CD4-positive, alpha-beta T cell treated with Interleukin-21 for 1 hour (primary cell): ENCODE measurements at regions not wholly inside any gene's neighbourhood (a gene's known extent, or its start where the extent isn't known, plus 50 kb on each side); places are given as distances from the start of the nearest gene placed in this dataset.
"Not testable (repeated sequence)": the region's sequence is repeated elsewhere in the genome, so short reads cannot be mapped to it uniquely, and the experiment has no call there.

Experiments
- DNase-seq: peaks from one replicate; pipeline ENCODE4 v3.0.0-alpha.2; 2020

DNA sequence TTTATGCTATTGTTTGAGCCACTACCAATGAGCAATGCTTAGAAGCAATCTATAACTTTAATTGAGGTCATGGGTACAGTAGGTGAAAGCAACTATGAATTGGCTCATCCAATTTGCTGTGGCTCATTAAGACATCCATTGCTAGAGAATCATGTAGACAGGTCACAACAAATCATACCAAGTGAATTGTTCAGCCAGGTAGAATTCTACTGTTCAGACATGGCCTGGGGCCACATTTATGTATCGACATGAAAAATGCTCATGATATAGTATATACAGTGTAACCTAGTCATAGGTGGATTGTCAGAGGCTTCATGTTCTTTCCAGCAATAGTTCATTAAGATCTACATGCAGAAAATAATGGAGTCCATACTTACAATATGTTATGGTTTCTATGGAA, 633.7 kb upstream of the EYS start:
- DNase-seq: no peak

GRCh38 chr6:66336176-66336575, 629.1 kb upstream of the EYS start:
- no peak for DNase-seq

- no peak for DNase-seq
These were observed 621.2 kb upstream of the EYS start for GRCh38 chr6:66328200-66328599.

DNA sequence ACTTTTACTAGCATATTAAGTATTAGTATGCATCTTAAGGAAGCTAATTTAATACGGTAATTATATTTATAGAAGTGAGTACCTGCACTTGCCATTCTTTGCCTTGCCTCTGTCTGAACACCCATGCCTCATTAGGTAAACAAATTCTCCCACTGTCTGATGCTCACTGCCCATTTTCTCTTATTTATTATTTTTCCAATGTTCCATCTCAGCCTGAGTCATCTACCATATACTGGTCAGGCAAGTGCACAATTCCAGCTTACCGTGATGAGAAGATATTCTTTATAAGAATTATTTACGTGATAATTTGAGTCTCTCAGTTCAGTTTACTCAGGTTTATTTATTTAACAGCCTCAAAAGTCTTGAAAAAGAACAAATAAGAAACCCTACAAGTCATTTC, 619.2 kb upstream of the EYS start:
- DNase-seq: no peak

DNA sequence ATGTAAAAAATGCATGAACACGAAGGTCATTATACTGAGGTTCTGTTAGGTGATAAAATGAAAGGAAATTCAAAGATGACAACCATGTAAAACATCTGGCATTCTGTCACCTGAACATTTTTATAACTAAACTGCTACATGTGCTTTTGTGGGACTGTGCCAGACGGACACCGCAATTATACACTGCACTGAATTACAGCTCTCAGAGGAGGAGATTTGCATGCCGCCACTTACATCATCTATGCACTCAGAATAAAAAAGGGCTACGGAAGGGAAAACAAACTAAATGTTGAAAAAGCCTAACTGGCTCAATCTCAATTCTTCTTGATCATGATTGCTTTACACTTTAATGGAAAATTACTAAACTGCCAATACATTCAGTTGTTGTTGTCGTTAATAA, 614.0 kb upstream of the EYS start:
- no peak for DNase-seq

DNA sequence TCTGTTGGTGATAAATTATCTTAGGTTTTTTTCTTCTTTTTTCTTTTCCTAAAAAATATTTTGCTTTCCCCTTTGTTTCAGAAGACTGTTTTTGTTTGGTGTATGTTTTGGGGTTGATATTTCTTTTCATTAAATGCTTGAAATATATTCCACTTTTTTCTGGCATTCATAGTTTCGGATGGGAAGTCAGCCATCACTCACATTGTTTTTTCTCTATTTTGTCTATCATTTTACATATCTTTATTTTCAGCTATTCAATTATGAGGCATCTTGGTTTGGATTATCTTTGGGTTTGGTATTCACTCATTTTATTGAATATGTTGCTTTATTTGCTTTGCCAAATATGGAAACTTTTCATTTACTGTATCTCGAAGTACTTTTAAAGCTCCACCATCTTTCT, 600.5 kb upstream of the EYS start:
- no peak for DNase-seq

GRCh38 chr6:66291905-66292304, 584.9 kb upstream of the EYS start:
- no peak for DNase-seq

DNA sequence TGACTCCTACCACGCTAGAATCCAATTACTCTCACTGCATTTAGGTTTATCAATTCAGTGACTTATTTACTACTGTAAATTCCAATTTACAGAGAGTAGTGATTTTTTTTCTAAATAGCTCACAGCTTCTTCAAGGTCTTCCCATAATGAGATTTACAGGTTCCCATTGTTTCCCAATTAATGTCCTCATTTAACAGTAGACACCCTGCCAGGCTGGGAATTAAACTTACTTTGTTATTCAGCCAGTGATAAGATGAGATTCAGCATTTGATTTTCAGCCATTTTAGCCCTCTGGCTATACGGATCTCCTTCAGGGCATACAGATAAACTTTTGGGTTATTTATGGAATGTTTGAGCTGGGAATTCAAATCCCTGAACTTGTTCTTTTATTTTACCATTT, 582.9 kb upstream of the EYS start:
- no peak for DNase-seq

DNA sequence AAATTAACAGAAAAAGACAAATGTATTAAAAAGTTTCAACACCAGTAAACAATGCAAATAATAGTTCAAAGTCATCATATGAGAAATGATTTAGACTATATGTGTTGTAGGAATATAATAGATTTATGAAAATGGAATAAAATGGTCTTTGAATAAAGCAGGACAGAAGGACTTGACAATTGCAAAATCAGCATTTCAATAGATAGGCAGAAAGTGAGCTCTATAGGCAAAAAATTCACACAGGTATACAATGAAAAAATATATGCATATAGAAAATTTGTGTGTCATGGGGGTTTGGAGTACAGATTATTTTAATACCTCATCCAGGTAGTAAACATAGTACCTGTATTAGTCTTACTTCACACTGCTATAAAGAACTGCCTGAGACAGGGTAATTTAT, 571.1 kb upstream of the EYS start:
- no peak for DNase-seq

DNA sequence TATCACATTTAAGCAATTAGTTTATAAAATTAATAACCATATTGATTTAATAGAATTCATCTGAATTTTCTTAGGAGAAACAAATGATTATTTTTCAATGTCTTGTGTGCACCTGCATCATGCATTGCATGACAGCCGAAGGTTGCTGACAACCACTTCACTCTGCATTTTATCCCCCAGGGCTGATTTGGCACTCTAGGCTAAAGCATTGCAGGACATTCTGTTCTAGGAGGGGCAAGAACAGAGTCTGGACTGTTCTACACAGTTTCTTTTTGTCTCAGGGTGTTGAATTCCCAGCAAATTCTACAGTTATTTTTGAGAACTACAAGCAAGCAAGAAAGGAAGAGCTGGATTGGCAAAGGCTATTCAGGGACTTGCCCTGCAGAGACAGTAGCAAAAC, 570.4 kb upstream of the EYS start:
- DNase-seq: no peak

DNA sequence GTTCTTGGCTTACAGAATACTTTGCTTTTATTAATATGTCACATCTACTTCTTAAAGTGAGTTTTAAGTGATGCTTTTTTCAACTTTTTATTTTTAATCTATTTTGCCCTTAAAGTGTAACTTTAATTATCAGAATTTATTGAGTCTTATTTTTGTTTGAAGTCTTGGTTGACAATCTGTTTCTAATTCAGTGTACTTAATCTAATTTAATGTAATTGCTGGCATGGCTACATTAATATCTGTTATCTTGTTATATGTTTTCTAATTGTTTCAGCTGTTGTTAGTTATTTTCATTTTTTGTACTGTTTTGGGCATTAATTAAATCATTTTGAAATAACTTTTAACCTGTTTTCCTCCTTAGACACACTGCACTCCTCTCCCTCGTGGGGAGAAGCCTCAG, 558.7 kb upstream of the EYS start:
- DNase-seq: no peak

- no peak for DNase-seq
These were observed 557.4 kb upstream of the EYS start for GRCh38 chr6:66264376-66264775.

DNA sequence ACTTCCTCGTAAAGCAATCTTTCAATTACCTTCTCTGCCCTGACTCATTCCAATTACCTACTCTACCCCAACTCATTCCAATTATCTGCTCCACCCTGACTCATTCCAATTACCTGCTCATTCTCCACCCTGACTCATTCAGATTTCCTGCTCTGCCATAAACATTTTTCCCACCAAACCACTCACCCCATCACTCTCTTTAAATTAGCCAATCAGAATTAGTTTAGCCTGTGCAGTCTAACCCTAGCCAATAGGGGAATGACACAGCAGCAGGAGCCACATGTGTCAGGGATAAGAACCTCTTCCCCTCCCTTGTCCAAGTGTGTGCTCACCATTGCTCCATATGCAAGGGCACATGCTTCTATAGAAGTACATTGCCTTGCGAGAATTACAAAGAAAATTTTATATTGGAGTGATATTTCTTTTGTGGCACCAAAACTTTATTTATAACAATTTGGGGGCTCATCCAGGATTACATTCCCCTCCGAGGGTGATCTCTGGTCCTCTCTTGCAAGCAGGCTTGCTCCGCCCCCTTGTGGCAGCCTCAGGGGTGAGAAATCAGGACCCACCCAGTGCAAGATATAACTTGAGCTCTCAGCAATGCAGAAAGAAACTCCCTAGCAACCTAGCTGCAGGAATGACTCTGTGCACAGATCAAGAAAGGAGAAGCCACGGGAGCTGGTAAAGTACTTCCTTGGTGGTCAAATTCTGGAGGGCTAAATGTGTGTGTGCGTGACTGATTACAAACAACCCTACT, 551.9 kb upstream of the EYS start:
- not testable (repeated sequence) for DNase-seq

GRCh38 chr6:66245231-66245630, 538.2 kb upstream of the EYS start:
- no peak for DNase-seq

DNA sequence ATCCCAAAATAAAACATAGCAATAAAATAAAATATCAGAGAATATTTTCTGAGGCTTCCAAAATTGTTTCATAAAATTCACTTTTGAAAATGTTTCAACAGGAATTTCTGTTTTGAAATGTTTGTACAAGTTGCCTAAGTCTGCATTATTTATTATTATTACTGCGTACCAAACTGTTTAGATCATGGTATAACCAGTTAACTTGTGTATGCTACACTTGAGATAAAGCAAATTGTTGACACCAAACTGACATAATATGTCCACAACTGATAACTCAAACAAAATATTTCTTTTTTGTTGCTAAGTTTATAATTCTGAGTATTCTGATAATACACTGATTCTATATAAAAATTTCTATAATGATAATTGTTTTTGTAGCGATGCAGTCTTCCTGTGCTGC, 531.8 kb upstream of the EYS start:
- no peak for DNase-seq

GRCh38 chr6:66232890-66233289, 525.9 kb upstream of the EYS start:
- DNase-seq: no peak

GRCh38 chr6:66230591-66230990, 523.6 kb upstream of the EYS start:
- no peak for DNase-seq

DNA sequence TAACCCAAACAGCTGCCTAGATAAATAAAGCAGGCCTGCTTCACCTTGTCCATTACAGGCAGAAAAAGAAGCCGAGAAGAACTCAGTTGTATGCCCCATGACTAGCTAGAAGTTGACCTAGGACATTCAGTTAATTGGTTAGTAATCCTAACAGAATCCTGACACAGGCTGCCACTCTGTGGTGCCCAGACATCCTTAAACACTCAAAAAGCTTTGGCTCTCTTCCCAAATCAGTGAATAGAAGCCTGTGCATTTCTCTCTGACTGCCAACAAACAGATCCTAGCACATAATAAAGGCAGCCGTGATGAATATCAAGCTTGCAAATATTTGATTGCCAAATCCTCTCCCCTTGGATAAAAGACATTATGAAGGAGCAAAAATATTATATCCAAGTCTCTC, 519.1 kb upstream of the EYS start:
- DNase-seq: no peak

DNA sequence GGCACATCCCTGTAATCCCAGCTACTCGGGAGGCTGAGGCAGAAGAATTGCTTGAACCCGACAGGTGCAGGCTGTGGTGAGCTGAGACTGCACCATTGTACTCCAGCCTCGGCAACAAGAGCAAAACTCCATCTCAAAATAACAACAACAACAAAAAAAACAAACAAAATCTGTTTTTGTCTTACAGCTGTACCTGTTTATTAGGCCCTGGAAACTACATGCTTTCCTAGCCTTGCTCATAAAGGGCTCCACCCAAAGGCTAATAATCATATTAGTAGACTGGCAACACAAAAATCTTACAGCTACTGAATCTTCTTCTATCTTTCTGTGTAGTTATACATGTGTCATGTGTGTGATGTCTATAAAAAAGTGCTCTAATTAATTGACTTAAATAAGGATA, 503.9 kb upstream of the EYS start:
- no peak for DNase-seq

DNA sequence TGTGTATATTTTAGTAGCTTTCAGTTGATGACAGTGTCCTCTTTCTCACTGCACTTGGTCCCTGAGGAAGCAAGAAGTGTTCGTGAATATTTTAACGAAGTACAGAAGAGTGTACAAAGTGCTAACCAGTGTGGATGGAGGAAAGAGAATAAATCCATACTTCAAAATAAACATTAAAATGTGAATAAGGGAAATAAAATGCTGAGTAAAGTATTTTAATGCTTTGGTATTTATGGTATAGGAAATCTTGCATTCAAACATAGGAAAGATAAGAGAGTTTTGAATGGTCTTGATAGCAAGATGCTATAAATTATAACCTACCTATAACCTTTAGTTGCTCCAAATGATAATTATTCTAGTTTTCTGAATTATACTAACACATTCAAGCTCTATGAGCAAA, 493.4 kb upstream of the EYS start:
- DNase-seq: no peak

DNA sequence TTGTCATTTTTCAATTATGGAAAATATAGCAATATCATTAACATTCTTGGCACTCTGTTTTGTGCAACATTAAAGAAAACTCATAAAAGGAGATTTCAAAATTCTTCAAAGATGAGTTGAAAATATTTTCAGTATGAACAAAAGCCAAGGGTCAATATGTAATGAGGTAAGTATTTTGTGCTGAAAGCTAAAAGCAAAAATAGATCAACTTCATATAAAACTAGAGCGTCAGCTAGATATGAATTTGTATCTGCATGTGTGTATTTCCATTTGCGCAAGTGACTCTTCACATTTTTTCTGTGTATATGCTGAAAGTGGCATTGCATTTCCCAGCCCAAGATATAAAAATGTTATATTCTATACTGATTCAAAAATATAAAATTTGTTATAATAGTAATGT, 492.1 kb upstream of the EYS start:
- DNase-seq: no peak

DNA sequence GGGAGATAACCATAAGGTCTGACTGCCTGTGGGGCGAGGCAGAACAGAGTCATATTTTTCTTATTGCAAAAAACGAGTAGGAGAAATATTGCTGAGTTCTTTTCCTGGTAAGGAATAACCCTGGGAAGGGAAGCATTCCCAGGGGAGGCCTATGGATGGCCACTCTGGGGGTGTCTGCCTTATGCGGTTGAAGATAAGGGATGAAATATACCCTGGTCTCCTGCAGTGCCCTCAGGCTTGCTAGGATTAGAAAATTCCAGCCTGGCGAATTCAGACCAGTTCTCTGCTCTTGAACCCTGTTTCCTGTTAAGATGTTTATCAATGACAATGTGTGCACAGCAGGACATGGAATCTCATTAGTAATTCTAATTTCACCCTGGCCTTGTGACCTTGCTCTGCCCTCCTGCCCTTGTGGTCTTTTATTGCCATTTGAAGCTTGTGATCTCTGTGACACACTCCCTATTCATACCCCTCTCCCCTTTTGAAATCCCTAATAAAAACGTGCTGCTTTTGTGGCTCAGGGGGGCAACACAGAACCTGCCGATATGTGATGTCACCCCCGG, 491.1 kb upstream of the EYS start:
- no peak for DNase-seq

DNA sequence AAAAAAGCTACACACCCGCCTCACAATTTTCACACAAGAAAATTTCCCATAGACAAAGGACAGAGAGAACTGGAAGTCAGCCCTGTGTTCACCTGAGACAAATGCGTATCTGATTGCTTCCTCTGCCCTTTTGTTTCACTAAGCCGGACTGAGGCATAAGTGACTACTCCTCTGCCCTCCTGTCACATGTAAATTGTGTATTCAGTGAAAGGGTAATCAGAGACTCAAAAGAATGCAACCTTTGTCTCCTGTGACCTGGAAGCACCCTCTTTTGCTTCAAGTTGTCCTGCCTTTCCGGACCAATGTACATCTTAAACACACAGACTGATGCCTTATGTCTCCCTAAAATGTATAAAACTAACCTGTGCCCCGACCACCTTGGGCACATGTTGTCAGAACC, 483.8 kb upstream of the EYS start:
- no peak for DNase-seq

- DNase-seq: no peak
These were observed 482.9 kb upstream of the EYS start for GRCh38 chr6:66189915-66190314.

DNA sequence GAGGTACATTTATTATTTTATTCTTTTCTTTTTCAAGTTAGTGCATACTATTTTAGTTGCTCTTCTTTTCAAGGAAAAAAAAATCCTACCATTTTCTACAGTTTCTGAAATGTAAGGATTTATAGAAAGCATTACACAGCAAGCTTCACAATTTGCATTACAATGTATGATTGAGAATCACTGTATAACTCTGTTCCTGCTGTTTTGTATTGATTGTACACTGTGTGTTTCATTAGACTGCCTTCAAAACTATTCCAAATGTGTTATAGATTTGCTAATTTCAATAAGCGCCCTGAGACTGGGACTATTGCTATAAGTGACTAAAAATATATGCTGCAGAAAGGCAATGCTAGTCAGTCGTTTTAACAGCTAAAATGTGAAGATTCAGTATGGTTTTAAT, 479.7 kb upstream of the EYS start:
- no peak for DNase-seq
